ENCODE measurements at regions not wholly inside any gene's neighbourhood (a gene's known extent, or its start where the extent isn't known, plus 50 kb on each side); places are given as distances from the start of the nearest gene placed in this dataset.

- no peak overlapping the region for H3K27ac ChIP-seq (ENCODE audit: control insufficient read depth, insufficient read depth)
- CTCF ChIA-PET = no interaction called here
- POLR2A ChIA-PET = no interaction called here
- SMC1A ChIA-PET (ENCODE audit: uncharacterized antibody, unreplicated experiment) = interaction anchor here (0.6 kb wide), 1 partner anchor 111 kb away, joined by 4 read pairs; no protein-coding TSS in a partner anchor
- no TSS peak for BruUV-seq (replicated peaks)
- FAIRE-seq (no peak), ATAC-seq (no peak), DNase-seq (ENCODE audit: low read depth, low spot score) (no peak)
- TF ChIP-seq ZBED1 (IDR thresholded peaks at IDR 0.05; ENCODE audit: borderline replicate concordance) (no peak), REST (IDR thresholded peaks at IDR 0.05; ENCODE audit: low read depth, low read length) (no peak), SREBF2 (IDR thresholded peaks at IDR 0.05; ENCODE audit: low read length) (no peak), FOXM1 (IDR thresholded peaks at IDR 0.05; ENCODE audit: low read depth, low read length) (no peak), HDAC2 (IDR thresholded peaks at IDR 0.05) (no peak), MYB (IDR thresholded peaks at IDR 0.05; ENCODE audit: borderline replicate concordance, low read depth, low read length) (no peak), USF1 (IDR thresholded peaks at IDR 0.05; ENCODE audit: borderline replicate concordance, extremely low read length, insufficient read depth, low read depth, low read length) (no peak), E2F4 (IDR thresholded peaks at IDR 0.05; ENCODE audit: low read depth, low read length) (no peak)
- H3K4me1 ChIP-seq (ENCODE audit: control insufficient read depth, insufficient read depth, low read length) = peaks cover 8% of the 10 kb centered on the region; the same call in 1 of the 2 replicates
- 32% methylated on average over 9 of the region's 9 CpGs for WGBS (ENCODE audit: insufficient coverage, insufficient replicate concordance, low lambda C conversion rate, missing lambda C conversion rate)
- RAD21 ChIA-PET (ENCODE audit: unreplicated experiment) = no interaction called here
- no peak overlapping the region for H3K9ac ChIP-seq (ENCODE audit: control insufficient read depth, insufficient read depth, low read length)
- H3K36me3 ChIP-seq (ENCODE audit: control insufficient read depth in 2 of 2, insufficient read depth in 2 of 2, low read length in 1 of 2) = no peaks in the 10 kb centered on the region
- H3K27me3 ChIP-seq (replicated peaks in 1 of 2; ENCODE audit: control insufficient read depth in 2 of 2, insufficient read depth in 2 of 2, low read length in 1 of 2) = peaks cover 0 to 4% of the 10 kb centered on the region in 2 experiments; a peak in 3 of 4 replicates
- no peaks in the 10 kb centered on the region for H3K9me3 ChIP-seq (replicated peaks; ENCODE audit: control insufficient read depth, insufficient read depth, low read length)
- H2AFZ ChIP-seq (ENCODE audit: control insufficient read depth, low read depth, low read length) = no peak overlapping the region
- H3K4me3 ChIP-seq = no peak overlapping the region
- H3K4me2 ChIP-seq (ENCODE audit: control insufficient read depth, insufficient read depth) = no peak overlapping the region
- H4K20me1 ChIP-seq (ENCODE audit: control insufficient read depth, insufficient read depth) = no peaks in the 10 kb centered on the region
- no peaks in the 10 kb centered on the region for H3K79me2 ChIP-seq (ENCODE audit: control insufficient read depth, insufficient read depth, low read length)
- intact Hi-C loops (cut with micrococcal nuclease; ENCODE audit: unreplicated experiment) = no loop called here
- in situ Hi-C loops (cut with MboI) = no loop called here
Measured at GRCh38 chr3:13258986-13259514, 161.1 kb downstream of the NUP210 start.
